D721Med (cell line): ENCODE measurements at regions not wholly inside any gene's neighbourhood (a gene's known extent, or its start where the extent isn't known, plus 50 kb on each side); places are given as distances from the start of the nearest gene placed in this dataset.
"Not testable (repeated sequence)": the region's sequence is repeated elsewhere in the genome, so short reads cannot be mapped to it uniquely, and the experiment has no call there.

Experiments used
- DNase-seq: peaks from one replicate; pipeline ENCODE4 v3.0.0; 2011; ENCODE audit warnings: low spot score; ENCODE audit not compliant: insufficient read length
- FAIRE-seq: peaks from 2 replicates; lab custom pipeline; 2011; peaks lifted over from hg19 to GRCh38; lab: Jason Lieb, UNC
- CTCF ChIP-seq: IDR thresholded peaks from 2 replicates; pipeline ENCODE4 v1.5.1; 2012; ENCODE audit warnings: mild to moderate bottlenecking, control low read depth; ENCODE audit not compliant: insufficient read depth; ENCODE audit errors: missing control alignments

- DNase-seq: no peak
- peak; percentile 38 for FAIRE-seq
- TF ChIP-seq CTCF: peak; percentile 52
Observed at GRCh38 chr13:54536112-54536511, 1507.5 kb downstream of the OLFM4 start.

- TF ChIP-seq CTCF: no peak
- DNase-seq (no peak), FAIRE-seq (no peak)
Observed at GRCh38 chr13:54563286-54563685, 1534.7 kb downstream of the OLFM4 start.

- DNase-seq, FAIRE-seq: not testable (repeated sequence)
Observed at GRCh38 chr13:54572037-54572436, 1543.4 kb downstream of the OLFM4 start.

- peak; percentile 11 for FAIRE-seq
- TF ChIP-seq CTCF: no peak
- no peak for DNase-seq
Observed at GRCh38 chr13:54573186-54573585, 1544.6 kb downstream of the OLFM4 start.

- no peak for DNase-seq
- no peak for FAIRE-seq
- TF ChIP-seq CTCF: no peak
Observed at GRCh38 chr13:54574791-54575190, 1546.2 kb downstream of the OLFM4 start.

GRCh38 chr13:54591540-54591939 is 1562.9 kb downstream of the OLFM4 start:
- FAIRE-seq (no peak), DNase-seq (no peak)
- TF ChIP-seq CTCF: no peak

GRCh38 chr13:54592201-54592600 is 1563.6 kb downstream of the OLFM4 start:
- no peak for TF ChIP-seq CTCF
- DNase-seq (no peak), FAIRE-seq (no peak)

GRCh38 chr13:54593504-54593903 is 1564.9 kb downstream of the OLFM4 start:
- TF ChIP-seq CTCF: no peak
- FAIRE-seq (no peak), DNase-seq (no peak)
